Prostate gland (tissue), 2 donors: ENCODE measurements at regions not wholly inside any gene's neighbourhood (a gene's known extent, or its start where the extent isn't known, plus 50 kb on each side); places are given as distances from the start of the nearest gene placed in this dataset.

Experiments
- POLR2A ChIP-seq: fragments of 450-650 bp; IDR thresholded peaks from one replicate; pipeline ENCODE4 v1.6.1; 2016; ENCODE audit warnings: antibody characterized with exemption, mild to moderate bottlenecking
- POLR2AphosphoS5 ChIP-seq: sonication (generic); formaldehyde crosslinking; IDR thresholded peaks from one replicate; pipeline ENCODE4 v1.6.1; 2017; ENCODE audit warnings: antibody characterized with exemption
- TF ChIP-seq, protein P1 (sequence below), 4 experiments: fragments of 200-600 bp in 2 of 4; fragments of 450-650 bp in 2 of 4; sonication (generic) in 2 of 4; IDR thresholded peaks; 1 replicate in 3 of 4; 2 replicates in 1 of 4; pipeline ENCODE4 v1.5.1; 2016 to 2019; ENCODE audit warnings: antibody characterized with exemption in 4 of 4, mild to moderate bottlenecking in 2 of 4, moderate library complexity in 2 of 4

DNA sequence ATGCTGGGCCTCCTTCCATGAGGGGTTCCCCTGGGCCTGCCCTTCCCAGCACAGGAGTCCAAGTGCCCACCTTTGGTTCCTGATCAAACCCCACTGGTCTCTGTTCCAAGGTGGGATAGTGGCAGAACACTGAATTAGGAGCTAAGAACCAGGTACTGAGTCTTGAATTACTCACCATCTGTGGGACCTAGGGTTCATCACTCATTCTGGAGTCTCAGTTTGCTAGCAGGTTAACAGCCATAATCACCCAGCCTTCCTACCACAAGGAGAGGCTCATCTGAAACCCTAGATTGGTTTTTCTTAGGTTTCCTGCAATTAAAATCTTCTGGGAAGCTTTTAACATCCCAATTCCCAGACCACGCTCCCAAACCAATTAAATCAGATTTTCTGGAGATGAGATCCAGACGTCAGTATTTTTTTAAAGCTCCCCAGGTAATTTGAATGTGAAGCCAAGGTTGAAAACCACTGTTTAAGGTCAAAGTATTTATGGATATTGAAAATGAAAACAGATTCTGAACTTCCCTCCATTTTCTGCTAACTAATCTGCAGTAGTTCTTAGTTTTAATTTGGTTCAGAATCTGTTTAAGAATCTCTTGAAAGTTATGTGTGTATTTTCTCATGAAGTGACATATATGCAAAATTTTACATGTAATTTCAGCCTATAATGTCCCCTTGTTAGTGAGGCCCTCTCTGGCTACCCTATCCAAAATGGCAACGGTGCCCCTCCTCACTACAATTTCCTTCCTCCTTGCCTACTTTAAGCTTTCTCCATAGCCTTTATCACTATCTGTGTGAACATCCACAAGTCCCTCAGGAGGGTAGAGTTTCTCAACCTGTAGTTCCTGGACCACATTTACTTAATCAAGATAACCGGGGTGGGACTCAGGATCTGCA is 166.5 kb upstream of the CXCR4 start:
- TF ChIP-seq, protein P1, sequence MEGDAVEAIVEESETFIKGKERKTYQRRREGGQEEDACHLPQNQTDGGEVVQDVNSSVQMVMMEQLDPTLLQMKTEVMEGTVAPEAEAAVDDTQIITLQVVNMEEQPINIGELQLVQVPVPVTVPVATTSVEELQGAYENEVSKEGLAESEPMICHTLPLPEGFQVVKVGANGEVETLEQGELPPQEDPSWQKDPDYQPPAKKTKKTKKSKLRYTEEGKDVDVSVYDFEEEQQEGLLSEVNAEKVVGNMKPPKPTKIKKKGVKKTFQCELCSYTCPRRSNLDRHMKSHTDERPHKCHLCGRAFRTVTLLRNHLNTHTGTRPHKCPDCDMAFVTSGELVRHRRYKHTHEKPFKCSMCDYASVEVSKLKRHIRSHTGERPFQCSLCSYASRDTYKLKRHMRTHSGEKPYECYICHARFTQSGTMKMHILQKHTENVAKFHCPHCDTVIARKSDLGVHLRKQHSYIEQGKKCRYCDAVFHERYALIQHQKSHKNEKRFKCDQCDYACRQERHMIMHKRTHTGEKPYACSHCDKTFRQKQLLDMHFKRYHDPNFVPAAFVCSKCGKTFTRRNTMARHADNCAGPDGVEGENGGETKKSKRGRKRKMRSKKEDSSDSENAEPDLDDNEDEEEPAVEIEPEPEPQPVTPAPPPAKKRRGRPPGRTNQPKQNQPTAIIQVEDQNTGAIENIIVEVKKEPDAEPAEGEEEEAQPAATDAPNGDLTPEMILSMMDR (IDR thresholded peaks at IDR 0.05) = no peak
- TF ChIP-seq POLR2A (no peak), POLR2AphosphoS5 (no peak)
